ENCODE measurements at regions not wholly inside any gene's neighbourhood (a gene's known extent, or its start where the extent isn't known, plus 50 kb on each side); places are given as distances from the start of the nearest gene placed in this dataset.

GRCh38 chr6:137728386-137729349 lies 138.4 kb upstream of the TNFAIP3 start:
- Histone ChIP-seq H3K36me3 (ENCODE audit: control insufficient read depth in 2 of 2, insufficient read depth in 2 of 2, low read length in 2 of 2) (no peaks in the 10 kb centered on the region), H3K27me3 (ENCODE audit: control insufficient read depth in 2 of 2, insufficient read depth in 2 of 2, low read length in 2 of 2) (no peaks in the 10 kb centered on the region), H3K27ac (ENCODE audit: low read depth in 2 of 2, low read length in 2 of 2) (no peak overlapping the region), H3K4me3 (ENCODE audit: low read length in 2 of 2) (no peak overlapping the region), H3K9ac (ENCODE audit: low read depth in 1 of 2, low read length in 2 of 2) (no peak overlapping the region), H3K4me1 (ENCODE audit: control insufficient read depth in 2 of 2, insufficient read depth in 2 of 2, low read length in 2 of 2) (peaks cover 0 to 3% of the 10 kb centered on the region in 2 donors), H3K9me3 (ENCODE audit: control insufficient read depth in 2 of 2, low read length in 2 of 2) (no peaks in the 10 kb centered on the region)

- H3K9ac ChIP-seq (ENCODE audit: low read depth in 1 of 2, low read length in 2 of 2) = no peak overlapping the region
- H3K27ac ChIP-seq (ENCODE audit: low read depth in 2 of 2, low read length in 2 of 2) = no peak overlapping the region
- no peaks in the 10 kb centered on the region for H3K27me3 ChIP-seq (ENCODE audit: control insufficient read depth in 2 of 2, insufficient read depth in 2 of 2, low read length in 2 of 2)
- no peak overlapping the region for H3K4me3 ChIP-seq (ENCODE audit: low read length in 2 of 2)
- H3K36me3 ChIP-seq (ENCODE audit: control insufficient read depth in 2 of 2, insufficient read depth in 2 of 2, low read length in 2 of 2) = no peaks in the 10 kb centered on the region
- peaks cover 3 to 4% of the 10 kb centered on the region in 2 donors for H3K4me1 ChIP-seq (ENCODE audit: control insufficient read depth in 2 of 2, insufficient read depth in 2 of 2, low read length in 2 of 2)
- H3K9me3 ChIP-seq (ENCODE audit: control insufficient read depth in 2 of 2, low read length in 2 of 2) = no peaks in the 10 kb centered on the region
These were observed 137.0 kb upstream of the TNFAIP3 start for GRCh38 chr6:137729866-137730629.

- no peaks in the 10 kb centered on the region for H3K27me3 ChIP-seq (ENCODE audit: control insufficient read depth in 2 of 2, insufficient read depth in 2 of 2, low read length in 2 of 2)
- H3K9ac ChIP-seq (ENCODE audit: low read depth in 1 of 2, low read length in 2 of 2) = no peak overlapping the region
- H3K4me1 ChIP-seq (ENCODE audit: control insufficient read depth in 2 of 2, insufficient read depth in 2 of 2, low read length in 2 of 2) = peaks cover 3 to 4% of the 10 kb centered on the region in 2 donors
- no peaks in the 10 kb centered on the region for H3K36me3 ChIP-seq (ENCODE audit: control insufficient read depth in 2 of 2, insufficient read depth in 2 of 2, low read length in 2 of 2)
- no peaks in the 10 kb centered on the region for H3K9me3 ChIP-seq (ENCODE audit: control insufficient read depth in 2 of 2, low read length in 2 of 2)
- no peak overlapping the region for H3K27ac ChIP-seq (ENCODE audit: low read depth in 2 of 2, low read length in 2 of 2)
- no peak overlapping the region for H3K4me3 ChIP-seq (ENCODE audit: low read length in 2 of 2)
These were observed 135.5 kb upstream of the TNFAIP3 start for GRCh38 chr6:137731600-137731959.

- no peak overlapping the region for H3K9ac ChIP-seq (ENCODE audit: low read depth in 1 of 2, low read length in 2 of 2)
- H3K4me1 ChIP-seq (ENCODE audit: control insufficient read depth in 2 of 2, insufficient read depth in 2 of 2, low read length in 2 of 2) = peaks cover 3 to 4% of the 10 kb centered on the region in 2 donors
- H3K27ac ChIP-seq (ENCODE audit: low read depth in 2 of 2, low read length in 2 of 2) = peak overlapping the region in 1 of 2 donors; percentile 1
- H3K27me3 ChIP-seq (ENCODE audit: control insufficient read depth in 2 of 2, insufficient read depth in 2 of 2, low read length in 2 of 2) = no peaks in the 10 kb centered on the region
- no peak overlapping the region for H3K4me3 ChIP-seq (ENCODE audit: low read length in 2 of 2)
- no peaks in the 10 kb centered on the region for H3K36me3 ChIP-seq (ENCODE audit: control insufficient read depth in 2 of 2, insufficient read depth in 2 of 2, low read length in 2 of 2)
- no peaks in the 10 kb centered on the region for H3K9me3 ChIP-seq (ENCODE audit: control insufficient read depth in 2 of 2, low read length in 2 of 2)
These were observed 135.0 kb upstream of the TNFAIP3 start for GRCh38 chr6:137731960-137732616.

GRCh38 chr6:137733372-137733771 lies 133.7 kb upstream of the TNFAIP3 start:
- H3K27ac ChIP-seq (ENCODE audit: low read depth in 2 of 2, low read length in 2 of 2) = no peak overlapping the region
- no peaks in the 10 kb centered on the region for H3K9me3 ChIP-seq (ENCODE audit: control insufficient read depth in 2 of 2, low read length in 2 of 2)
- H3K36me3 ChIP-seq (ENCODE audit: control insufficient read depth in 2 of 2, insufficient read depth in 2 of 2, low read length in 2 of 2) = no peaks in the 10 kb centered on the region
- peaks cover 3 to 4% of the 10 kb centered on the region in 2 donors for H3K4me1 ChIP-seq (ENCODE audit: control insufficient read depth in 2 of 2, insufficient read depth in 2 of 2, low read length in 2 of 2)
- no peak overlapping the region for H3K9ac ChIP-seq (ENCODE audit: low read depth in 1 of 2, low read length in 2 of 2)
- no peaks in the 10 kb centered on the region for H3K27me3 ChIP-seq (ENCODE audit: control insufficient read depth in 2 of 2, insufficient read depth in 2 of 2, low read length in 2 of 2)
- no peak overlapping the region for H3K4me3 ChIP-seq (ENCODE audit: low read length in 2 of 2)

- Histone ChIP-seq H3K36me3 (ENCODE audit: control insufficient read depth in 2 of 2, insufficient read depth in 2 of 2, low read length in 2 of 2) (no peaks in the 10 kb centered on the region), H3K27ac (ENCODE audit: low read depth in 2 of 2, low read length in 2 of 2) (peak overlapping the region in 1 of 2 donors; percentile 31), H3K27me3 (ENCODE audit: control insufficient read depth in 2 of 2, insufficient read depth in 2 of 2, low read length in 2 of 2) (no peaks in the 10 kb centered on the region), H3K4me1 (ENCODE audit: control insufficient read depth in 2 of 2, insufficient read depth in 2 of 2, low read length in 2 of 2) (peaks cover 3 to 4% of the 10 kb centered on the region in 2 donors), H3K4me3 (ENCODE audit: low read length in 2 of 2) (no peak overlapping the region), H3K9ac (ENCODE audit: low read depth in 1 of 2, low read length in 2 of 2) (no peak overlapping the region), H3K9me3 (ENCODE audit: control insufficient read depth in 2 of 2, low read length in 2 of 2) (no peaks in the 10 kb centered on the region)
These were observed 132.8 kb upstream of the TNFAIP3 start for GRCh38 chr6:137734005-137734874.

GRCh38 chr6:137734875-137735182 lies 132.2 kb upstream of the TNFAIP3 start:
- Histone ChIP-seq H3K9ac (ENCODE audit: low read depth in 1 of 2, low read length in 2 of 2) (no peak overlapping the region), H3K9me3 (ENCODE audit: control insufficient read depth in 2 of 2, low read length in 2 of 2) (no peaks in the 10 kb centered on the region), H3K4me1 (ENCODE audit: control insufficient read depth in 2 of 2, insufficient read depth in 2 of 2, low read length in 2 of 2) (peaks cover 3 to 4% of the 10 kb centered on the region in 2 donors), H3K27me3 (ENCODE audit: control insufficient read depth in 2 of 2, insufficient read depth in 2 of 2, low read length in 2 of 2) (no peaks in the 10 kb centered on the region), H3K36me3 (ENCODE audit: control insufficient read depth in 2 of 2, insufficient read depth in 2 of 2, low read length in 2 of 2) (no peaks in the 10 kb centered on the region), H3K4me3 (ENCODE audit: low read length in 2 of 2) (no peak overlapping the region), H3K27ac (ENCODE audit: low read depth in 2 of 2, low read length in 2 of 2) (no peak overlapping the region)

- H3K27me3 ChIP-seq (ENCODE audit: control insufficient read depth in 2 of 2, insufficient read depth in 2 of 2, low read length in 2 of 2) = no peaks in the 10 kb centered on the region
These were observed 130.8 kb upstream of the TNFAIP3 start for GRCh38 chr6:137736048-137736818.

GRCh38 chr6:137736911-137737310 lies 130.1 kb upstream of the TNFAIP3 start:
- H3K4me1 ChIP-seq (ENCODE audit: control insufficient read depth in 2 of 2, insufficient read depth in 2 of 2, low read length in 2 of 2) = peaks cover 3 to 4% of the 10 kb centered on the region in 2 donors
- no peak overlapping the region for H3K27ac ChIP-seq (ENCODE audit: low read depth in 2 of 2, low read length in 2 of 2)
- H3K36me3 ChIP-seq (ENCODE audit: control insufficient read depth in 2 of 2, insufficient read depth in 2 of 2, low read length in 2 of 2) = no peaks in the 10 kb centered on the region
- H3K4me3 ChIP-seq (ENCODE audit: low read length in 2 of 2) = no peak overlapping the region
- H3K27me3 ChIP-seq (ENCODE audit: control insufficient read depth in 2 of 2, insufficient read depth in 2 of 2, low read length in 2 of 2) = no peaks in the 10 kb centered on the region
- no peaks in the 10 kb centered on the region for H3K9me3 ChIP-seq (ENCODE audit: control insufficient read depth in 2 of 2, low read length in 2 of 2)
- no peak overlapping the region for H3K9ac ChIP-seq (ENCODE audit: low read depth in 1 of 2, low read length in 2 of 2)

More at GRCh38 chr6:137736048-137736818, 130.8 kb upstream of the TNFAIP3 start:
- no peaks in the 10 kb centered on the region for H3K9me3 ChIP-seq (ENCODE audit: control insufficient read depth in 2 of 2, low read length in 2 of 2)
- peaks cover 3 to 4% of the 10 kb centered on the region in 2 donors for H3K4me1 ChIP-seq (ENCODE audit: control insufficient read depth in 2 of 2, insufficient read depth in 2 of 2, low read length in 2 of 2)
- H3K36me3 ChIP-seq (ENCODE audit: control insufficient read depth in 2 of 2, insufficient read depth in 2 of 2, low read length in 2 of 2) = no peaks in the 10 kb centered on the region
- H3K9ac ChIP-seq (ENCODE audit: low read depth in 1 of 2, low read length in 2 of 2) = no peak overlapping the region
- H3K27ac ChIP-seq (ENCODE audit: low read depth in 2 of 2, low read length in 2 of 2) = no peak overlapping the region
- no peak overlapping the region for H3K4me3 ChIP-seq (ENCODE audit: low read length in 2 of 2)

Data from mucosa of rectum (tissue), 2 donors.